HCT116 (cell line): ENCODE measurements at regions not wholly inside any gene's neighbourhood (a gene's known extent, or its start where the extent isn't known, plus 50 kb on each side); places are given as distances from the start of the nearest gene placed in this dataset.

Source experiments
- ATAC-seq: fragments of 200-7000 bp; cut with Tn5 transposase; 2 replicates; pipeline ENCODE4 v1.9.1; 2020; ENCODE audit warnings: mild to moderate bottlenecking, moderate library complexity
- BruUV-seq: library from RNA; stranded (reverse); fragments of 400-500 nt; replicated peaks from 2 replicates; lab custom pipeline; 2021; lab: Mats Ljungman, UMichigan
- CTCF ChIA-PET: fragments of 300-600 bp; sonication (Branson Sonifier 250); formaldehyde crosslinking; loops from one replicate; lab custom pipeline; 2021; ENCODE audit warnings: antibody characterized with exemption; lab: Charles Lee
- POLR2A ChIA-PET: fragments of 300-600, 350-600 bp; sonication (Branson Sonifier 250); formaldehyde crosslinking; loops from one replicate; lab custom pipeline; 2021; ENCODE audit warnings: antibody characterized with exemption; lab: Charles Lee
- RAD21 ChIA-PET, 2 experiments: fragments of 300-600 bp; sonication (Branson Sonifier 250); formaldehyde crosslinking; loops; one replicate each; lab custom pipeline; 2023; ENCODE audit warnings: low total read pairs in 2 of 2; ENCODE audit not compliant: uncharacterized antibody in 2 of 2, unreplicated experiment in 2 of 2, low non-redundant PET in 1 of 2; lab: Charles Lee
- DNase-seq: peaks from one replicate; pipeline ENCODE4 v3.0.0-alpha.2; 2010; ENCODE audit warnings: low read depth, low spot score
- H2AFZ ChIP-seq: fragments of 200-600 bp; shearing (Covaris generic), sonication (generic); 2 replicates; pipeline ENCODE4 v1.6.1; 2017; ENCODE audit warnings: low read depth, mixed run types, mixed read lengths, antibody characterized with exemption, low read length; ENCODE audit not compliant: poor library complexity, severe bottlenecking
- H3K27ac ChIP-seq: 2 replicates; pipeline ENCODE4 v1.5.1; 2012; ENCODE audit warnings: low read depth, low read length
- H3K27me3 ChIP-seq: fragments of 200-600 bp; sonication (generic); 2 replicates; pipeline ENCODE4 v1.6.1; 2016; ENCODE audit warnings: mixed run types, low read length, mixed read lengths; ENCODE audit not compliant: insufficient read depth
- H3K36me3 ChIP-seq, 2 experiments: fragments of 200-500 bp in 1 of 2; fragments of 200-600 bp in 1 of 2; sonication (Bioruptor generic) in 1 of 2; sonication (generic) in 1 of 2; 2 replicates each; pipeline versions ENCODE4 v1.5.1 to v1.6.1; 2014 to 2016; ENCODE audit warnings: low read length in 2 of 2, inconsistent platforms in 1 of 2, mixed read lengths in 1 of 2, mixed run types in 1 of 2; ENCODE audit not compliant: insufficient read depth in 2 of 2, control insufficient read depth in 1 of 2
- H3K4me1 ChIP-seq, 2 experiments: fragments of 200-600 bp in 1 of 2; sonication (generic) in 1 of 2; 2 replicates each; pipeline versions ENCODE4 v1.5.1 to v1.6.1; 2012 to 2017; ENCODE audit warnings: low read length in 2 of 2, inconsistent platforms in 1 of 2, mild to moderate bottlenecking in 1 of 2, mixed read lengths in 1 of 2, mixed run types in 1 of 2, moderate library complexity in 1 of 2; ENCODE audit not compliant: insufficient read depth in 2 of 2, control insufficient read depth in 1 of 2
- H3K4me2 ChIP-seq: fragments of 200-600 bp; sonication (generic); 2 replicates; pipeline ENCODE4 v1.6.1; 2017; ENCODE audit warnings: mixed run types, low read length, mixed read lengths
- H3K4me3 ChIP-seq, 2 experiments: fragments of 200-600 bp in 1 of 2; sonication (generic) in 1 of 2; replicated peaks in 1 of 2; 2 replicates each; pipeline ENCODE4 v1.5.1; 2011 to 2016; ENCODE audit warnings: low read length in 2 of 2, control low read depth in 1 of 2, low read depth in 1 of 2, mild to moderate bottlenecking in 1 of 2, mixed read lengths in 1 of 2, mixed run types in 1 of 2
- H3K79me2 ChIP-seq: fragments of 200-600 bp; sonication (generic); 2 replicates; pipeline ENCODE4 v1.6.1; 2017; ENCODE audit warnings: mild to moderate bottlenecking, mixed run types, low read length, moderate library complexity, mixed read lengths; ENCODE audit not compliant: insufficient read depth
- H3K9ac ChIP-seq: fragments of 200-600 bp; sonication (generic); 2 replicates; pipeline ENCODE4 v1.6.1; 2016; ENCODE audit warnings: low read length, mixed read lengths
- H3K9me2 ChIP-seq: fragments of 200-600 bp; sonication (generic), shearing (Covaris generic); 2 replicates; pipeline ENCODE4 v1.6.1; 2017; ENCODE audit warnings: mixed run types, mild to moderate bottlenecking, moderate library complexity; ENCODE audit not compliant: insufficient read depth
- H3K9me3 ChIP-seq, 2 experiments: fragments of 200-500 bp in 1 of 2; fragments of 200-600 bp in 1 of 2; sonication (Bioruptor generic) in 1 of 2; sonication (generic) in 1 of 2; 2 replicates each; pipeline ENCODE4 v1.6.1; 2014 to 2017; ENCODE audit warnings: low read length in 2 of 2, mixed read lengths in 2 of 2, inconsistent platforms in 1 of 2, low read depth in 1 of 2, mild to moderate bottlenecking in 1 of 2, mixed run types in 1 of 2, moderate library complexity in 1 of 2; ENCODE audit not compliant: control insufficient read depth in 1 of 2, insufficient read depth in 1 of 2
- H4K20me1 ChIP-seq: fragments of 200-600 bp; sonication (generic), shearing (Covaris generic); 2 replicates; pipeline ENCODE4 v1.6.1; 2017; ENCODE audit warnings: mixed run types, mild to moderate bottlenecking, moderate library complexity; ENCODE audit not compliant: insufficient read depth
- CBX3 ChIP-seq: IDR thresholded peaks from 2 replicates; pipeline ENCODE4 v1.6.1; 2012; ENCODE audit warnings: low read depth
- CEBPB ChIP-seq: IDR thresholded peaks from 2 replicates; pipeline ENCODE4 v1.6.1; 2012; ENCODE audit warnings: low read depth
- ELF1 ChIP-seq: IDR thresholded peaks from 2 replicates; pipeline ENCODE4 v1.6.1; 2012; ENCODE audit warnings: low read depth, borderline replicate concordance
- POLR2A ChIP-seq: IDR thresholded peaks from 2 replicates; pipeline ENCODE4 v1.7.0; 2011; ENCODE audit warnings: borderline replicate concordance; ENCODE audit not compliant: insufficient read depth, insufficient read length; ENCODE audit errors: extremely low read depth
- RAD21 ChIP-seq: IDR thresholded peaks from 2 replicates; pipeline ENCODE4 v1.6.1; 2012; ENCODE audit warnings: low read depth, mild to moderate bottlenecking
- SIN3A ChIP-seq: IDR thresholded peaks from 2 replicates; pipeline ENCODE4 v1.6.1; 2012; ENCODE audit warnings: low read depth
- SP1 ChIP-seq: IDR thresholded peaks from 2 replicates; pipeline ENCODE4 v1.6.1; 2012; ENCODE audit warnings: low read depth
- SRF ChIP-seq: IDR thresholded peaks from 2 replicates; pipeline ENCODE4 v1.6.1; 2012; ENCODE audit warnings: low read depth
- TCF7L2 ChIP-seq: IDR thresholded peaks from 2 replicates; pipeline ENCODE4 v1.7.0; 2011; ENCODE audit warnings: borderline replicate concordance, inconsistent platforms; ENCODE audit not compliant: insufficient read depth, insufficient read length; ENCODE audit errors: extremely low read depth
- ZFX ChIP-seq: fragments of 450-650 bp; IDR thresholded peaks from 2 replicates; pipeline ENCODE4 v1.6.1; 2017
- intact Hi-C: fragments of 100-400 bp; cut with micrococcal nuclease; formaldehyde crosslinking; loops from 2 replicates; pipeline ENCODE4 v1.10.0; 2022
- TF ChIP-seq, protein P1 (sequence below): IDR thresholded peaks from 2 replicates; pipeline ENCODE4 v1.6.1; 2012
- TF ChIP-seq, protein P2 (sequence below), 3 experiments: fragments of 200-600 bp in 1 of 3; sonication (generic) in 1 of 3; IDR thresholded peaks in 2 of 3; conservative IDR thresholded peaks in 1 of 3; 2 replicates each; pipeline ENCODE4 v1.5.1; 2012 to 2017; ENCODE audit warnings: low read depth in 2 of 3, low read length in 2 of 3, antibody characterized with exemption in 1 of 3, borderline replicate concordance in 1 of 3, control low read depth in 1 of 3, mild to moderate bottlenecking in 1 of 3, mixed read lengths in 1 of 3, mixed run types in 1 of 3, moderate library complexity in 1 of 3; ENCODE audit not compliant: insufficient read depth in 1 of 3

DNA sequence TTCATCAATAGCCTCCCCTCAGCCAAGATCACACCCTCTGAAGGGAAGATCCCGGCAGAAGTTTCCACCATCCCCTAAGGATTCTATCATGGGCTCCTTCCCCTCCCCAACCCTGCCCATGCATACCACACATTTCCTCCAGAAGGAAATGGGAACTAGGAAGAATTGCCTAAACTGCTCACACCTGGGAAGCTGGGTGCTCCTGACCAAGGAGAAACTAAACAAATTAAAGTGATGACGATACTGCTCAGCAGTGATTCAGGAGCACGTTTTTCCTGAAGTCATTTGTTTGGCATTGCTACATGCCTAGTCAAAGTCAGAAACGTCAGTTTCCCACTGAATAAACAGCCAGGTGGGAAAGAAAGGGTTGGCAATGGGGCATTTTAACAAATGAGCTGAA, 136.1 kb upstream of the CDYL start:
- RAD21 ChIA-PET, result no interaction called here
- Histone ChIP-seq H3K36me3 (no peaks in the 10 kb centered on the region), H3K9me3 (no peaks in the 10 kb centered on the region), H2AFZ (no peak overlapping the region)
- no peak for TF ChIP-seq SRF
- TF ChIP-seq ELF1, result no peak
- TF ChIP-seq RAD21, result no peak
- TF ChIP-seq SIN3A, result no peak
- TF ChIP-seq, protein P1, sequence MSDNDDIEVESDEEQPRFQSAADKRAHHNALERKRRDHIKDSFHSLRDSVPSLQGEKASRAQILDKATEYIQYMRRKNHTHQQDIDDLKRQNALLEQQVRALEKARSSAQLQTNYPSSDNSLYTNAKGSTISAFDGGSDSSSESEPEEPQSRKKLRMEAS, result no peak
- TF ChIP-seq CEBPB, result no peak
- TF ChIP-seq SP1, result no peak
- TF ChIP-seq, protein P2, sequence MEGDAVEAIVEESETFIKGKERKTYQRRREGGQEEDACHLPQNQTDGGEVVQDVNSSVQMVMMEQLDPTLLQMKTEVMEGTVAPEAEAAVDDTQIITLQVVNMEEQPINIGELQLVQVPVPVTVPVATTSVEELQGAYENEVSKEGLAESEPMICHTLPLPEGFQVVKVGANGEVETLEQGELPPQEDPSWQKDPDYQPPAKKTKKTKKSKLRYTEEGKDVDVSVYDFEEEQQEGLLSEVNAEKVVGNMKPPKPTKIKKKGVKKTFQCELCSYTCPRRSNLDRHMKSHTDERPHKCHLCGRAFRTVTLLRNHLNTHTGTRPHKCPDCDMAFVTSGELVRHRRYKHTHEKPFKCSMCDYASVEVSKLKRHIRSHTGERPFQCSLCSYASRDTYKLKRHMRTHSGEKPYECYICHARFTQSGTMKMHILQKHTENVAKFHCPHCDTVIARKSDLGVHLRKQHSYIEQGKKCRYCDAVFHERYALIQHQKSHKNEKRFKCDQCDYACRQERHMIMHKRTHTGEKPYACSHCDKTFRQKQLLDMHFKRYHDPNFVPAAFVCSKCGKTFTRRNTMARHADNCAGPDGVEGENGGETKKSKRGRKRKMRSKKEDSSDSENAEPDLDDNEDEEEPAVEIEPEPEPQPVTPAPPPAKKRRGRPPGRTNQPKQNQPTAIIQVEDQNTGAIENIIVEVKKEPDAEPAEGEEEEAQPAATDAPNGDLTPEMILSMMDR (IDR thresholded peaks at IDR 0.05 in 2 of 3, conservative IDR thresholded peaks at IDR 0.05 in 1 of 3; ENCODE audit: borderline replicate concordance in 1 of 3, insufficient read depth in 1 of 3, low read depth in 2 of 3, low read length in 2 of 3), result no peak
- TF ChIP-seq TCF7L2, result no peak
- no peak for TF ChIP-seq ZFX
- TF ChIP-seq CBX3, result no peak
- TF ChIP-seq POLR2A, result no peak
- TF ChIP-seq, all 23 proteins: peak for 0
- DNase-seq (no peak), ATAC-seq (no peak)
- no peak overlapping the region for H3K4me3 ChIP-seq
- no peak overlapping the region for H3K27ac ChIP-seq
- no peak overlapping the region for H3K4me2 ChIP-seq
- H4K20me1 ChIP-seq, result no peaks in the 10 kb centered on the region
- H3K27me3 ChIP-seq, result no peaks in the 10 kb centered on the region
- peaks cover 0 to 7% of the 10 kb centered on the region in 2 experiments; a peak in 2 of 4 replicates for H3K4me1 ChIP-seq
- H3K9ac ChIP-seq, result no peak overlapping the region
- no peaks in the 10 kb centered on the region for H3K9me2 ChIP-seq
- ChIA-PET CTCF (no interaction called here), POLR2A (no interaction called here)
- H3K79me2 ChIP-seq, result no peaks in the 10 kb centered on the region
- BruUV-seq, result no TSS peak
- intact Hi-C loops, result no loop called here
